Neutrophil (primary cell): ENCODE measurements at regions not wholly inside any gene's neighbourhood (a gene's known extent, or its start where the extent isn't known, plus 50 kb on each side); places are given as distances from the start of the nearest gene placed in this dataset.
"Not testable (repeated sequence)": the region's sequence is repeated elsewhere in the genome, so short reads cannot be mapped to it uniquely, and the experiment has no call there.

Experiments
- H3K27ac ChIP-seq: fragments of 200-600 bp; sonication (generic); 2 replicates; pipeline ENCODE4 v1.5.1; 2016; ENCODE audit warnings: mild to moderate bottlenecking, moderate library complexity
- H3K27me3 ChIP-seq: fragments of 200-600 bp; sonication (generic); 2 replicates; pipeline ENCODE4 v1.6.0; 2016; ENCODE audit warnings: mild to moderate bottlenecking
- H3K36me3 ChIP-seq: fragments of 200-600 bp; sonication (generic); 2 replicates; pipeline ENCODE4 v1.5.1; 2017
- H3K4me1 ChIP-seq, 2 experiments: fragments of 200-600 bp in 1 of 2; sonication (generic) in 1 of 2; 1 replicate in 1 of 2; 2 replicates in 1 of 2; pipeline versions ENCODE4 v1.5.1 to v1.6.1; 2013 to 2016; ENCODE audit warnings: low read depth in 1 of 2, low read length in 1 of 2, mild to moderate bottlenecking in 1 of 2, moderate library complexity in 1 of 2; ENCODE audit not compliant: control insufficient read depth in 1 of 2, insufficient read depth in 1 of 2
- H3K4me3 ChIP-seq, 2 experiments: fragments of 200-600 bp in 1 of 2; sonication (generic) in 1 of 2; 1 replicate in 1 of 2; 2 replicates in 1 of 2; pipeline ENCODE4 v1.5.1; 2013 to 2016; ENCODE audit warnings: low read depth in 1 of 2, low read length in 1 of 2, mild to moderate bottlenecking in 1 of 2, moderate library complexity in 1 of 2
- H3K9me3 ChIP-seq: fragments of 200-600 bp; sonication (generic); 2 replicates; pipeline ENCODE4 v1.5.1; 2016
- CTCF ChIP-seq: fragments of 200-600 bp; sonication (generic); IDR thresholded peaks from 2 replicates; pipeline ENCODE4 v1.5.1; 2016; ENCODE audit warnings: antibody characterized with exemption

DNA sequence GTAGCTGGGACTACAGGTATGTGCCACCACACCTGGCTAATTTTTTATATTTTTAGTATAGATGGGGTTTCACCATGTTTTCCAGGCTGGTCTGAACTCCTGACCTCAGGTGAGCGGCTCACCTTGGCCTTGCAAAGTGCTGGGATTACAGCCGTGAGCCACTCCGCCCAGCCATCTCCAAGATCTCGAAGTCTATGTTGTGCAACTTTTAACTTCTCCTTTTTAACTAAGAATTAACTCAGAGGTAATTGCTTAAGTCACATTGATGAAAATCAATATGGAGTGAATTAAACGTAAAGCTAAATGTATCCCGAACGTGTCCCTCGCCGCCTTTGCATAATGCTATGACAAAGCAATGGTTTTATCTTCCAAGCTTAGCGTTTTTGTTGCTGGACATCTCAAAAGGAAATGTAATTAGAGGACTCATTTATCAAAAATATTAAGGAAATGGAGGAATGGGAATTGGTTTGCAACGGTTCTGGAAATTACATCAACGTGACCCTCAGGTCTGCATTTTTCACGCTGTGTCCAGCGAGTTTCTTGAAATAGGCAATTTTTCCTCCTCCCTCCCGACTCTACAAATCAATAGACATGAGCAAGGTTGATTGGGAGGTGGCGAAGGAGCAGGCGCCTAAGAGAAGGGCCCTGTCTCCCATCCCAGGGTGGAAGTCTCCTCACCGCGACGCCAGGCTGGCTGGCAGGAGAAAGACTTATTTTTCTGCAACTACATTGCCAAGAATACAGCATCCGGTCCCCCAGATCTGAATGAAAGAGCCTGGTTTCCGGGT lies 89.8 kb downstream of the TMEM130 start:
- Histone ChIP-seq H3K4me3 (no peak overlapping the region), H3K36me3 (no peaks in the 10 kb centered on the region), H3K9me3 (no peaks in the 10 kb centered on the region), H3K4me1 (no peaks in the 10 kb centered on the region), H3K27me3 (no peaks in the 10 kb centered on the region), H3K27ac (no peak overlapping the region)
- no peak for TF ChIP-seq CTCF

GRCh38 chr7:98784216-98784785 lies 85.5 kb downstream of the TMEM130 start:
- H3K4me3 ChIP-seq: no peak overlapping the region
- no peaks in the 10 kb centered on the region for H3K9me3 ChIP-seq
- H3K36me3 ChIP-seq: no peaks in the 10 kb centered on the region
- H3K27me3 ChIP-seq: peaks cover 5% of the 10 kb centered on the region
- no peak overlapping the region for H3K27ac ChIP-seq
- TF ChIP-seq CTCF: no peak
- H3K4me1 ChIP-seq: no peaks in the 10 kb centered on the region

DNA sequence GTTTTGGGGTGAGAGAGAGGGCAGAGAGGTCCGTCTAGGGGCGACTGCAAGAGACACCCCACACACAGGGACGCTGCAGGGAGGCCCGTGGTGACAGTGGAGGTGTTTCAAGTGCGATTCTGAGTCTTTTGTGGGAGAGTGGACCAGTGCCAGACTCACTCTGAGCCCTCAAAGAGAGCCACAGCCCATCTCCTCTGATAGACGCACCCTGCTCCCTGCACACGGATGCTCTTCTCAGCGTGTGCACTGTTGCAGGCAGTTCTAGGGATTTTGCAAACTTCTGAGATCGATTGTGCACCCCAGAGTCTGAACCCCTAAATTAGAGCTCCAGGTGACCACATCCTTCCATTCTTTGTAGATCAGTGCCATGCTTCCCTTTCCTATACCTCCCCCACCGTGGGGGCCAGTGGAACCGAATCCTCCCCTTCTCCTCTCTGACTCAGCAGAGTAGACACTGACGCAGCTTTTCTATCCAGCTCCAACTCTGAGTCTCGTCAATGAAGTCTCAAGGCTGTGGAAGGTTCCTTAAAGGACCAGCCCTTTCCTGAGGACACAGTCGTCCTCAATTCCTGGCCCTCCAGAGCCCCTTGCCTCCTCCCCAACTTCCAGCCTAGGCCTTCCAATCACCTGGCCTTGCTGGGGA lies 83.8 kb downstream of the TMEM130 start:
- Histone ChIP-seq H3K27me3 (peaks cover 5% of the 10 kb centered on the region), H3K36me3 (no peaks in the 10 kb centered on the region), H3K4me3 (no peak overlapping the region), H3K27ac (no peak overlapping the region), H3K9me3 (no peaks in the 10 kb centered on the region), H3K4me1 (no peaks in the 10 kb centered on the region)
- no peak for TF ChIP-seq CTCF

DNA sequence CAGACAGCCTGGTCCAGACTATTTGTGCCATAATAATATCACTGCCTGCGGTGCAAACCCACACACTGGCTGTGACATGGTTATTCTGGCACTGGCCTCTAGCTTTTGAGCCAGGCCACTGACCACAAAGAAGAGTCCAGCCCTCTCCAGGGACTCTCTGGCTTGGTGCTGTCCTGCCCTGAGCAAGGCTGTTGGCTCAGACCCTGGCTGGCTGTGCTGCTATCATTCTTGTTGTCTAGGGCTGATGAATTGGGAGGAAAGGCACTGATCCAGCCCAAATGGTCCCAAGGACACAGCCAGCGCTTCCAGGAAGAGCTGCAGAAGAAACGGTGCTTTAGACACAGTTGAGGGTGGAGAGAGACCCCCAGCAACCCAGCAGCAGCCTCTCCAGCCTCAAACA lies 80.8 kb downstream of the TMEM130 start:
- H3K4me1 ChIP-seq: no peaks in the 10 kb centered on the region
- H3K9me3 ChIP-seq: no peaks in the 10 kb centered on the region
- no peak overlapping the region for H3K4me3 ChIP-seq
- H3K27me3 ChIP-seq: peaks cover 5% of the 10 kb centered on the region
- no peaks in the 10 kb centered on the region for H3K36me3 ChIP-seq
- no peak for TF ChIP-seq CTCF
- no peak overlapping the region for H3K27ac ChIP-seq

GRCh38 chr7:98794453-98794852 lies 75.4 kb downstream of the TMEM130 start:
- H3K27ac ChIP-seq, H3K4me3 ChIP-seq, H3K9me3 ChIP-seq, H3K27me3 ChIP-seq, H3K4me1 ChIP-seq, H3K36me3 ChIP-seq: not testable (repeated sequence)
